Nucleus accumbens (tissue), 56 donors: ENCODE measurements at regions not wholly inside any gene's neighbourhood (a gene's known extent, or its start where the extent isn't known, plus 50 kb on each side); places are given as distances from the start of the nearest gene placed in this dataset.

Experiments used
- DNase-seq, 56 donors: peaks; one replicate each; lab custom pipeline; 2025; lab: John Stamatoyannopoulos, UW

- no peak for DNase-seq
These were observed 955.8 kb upstream of the LRRTM1 start for GRCh38 chr2:81260320-81260719.

GRCh38 chr2:81250270-81250669 lies 945.7 kb upstream of the LRRTM1 start:
- DNase-seq = no peak

- no peak for DNase-seq
These were observed 944.6 kb upstream of the LRRTM1 start for GRCh38 chr2:81249152-81249551.

- DNase-seq = no peak
These were observed 943.1 kb upstream of the LRRTM1 start for GRCh38 chr2:81247648-81248047.

GRCh38 chr2:81242501-81242900 lies 937.9 kb upstream of the LRRTM1 start:
- DNase-seq = no peak

- no peak for DNase-seq
These were observed 933.9 kb upstream of the LRRTM1 start for GRCh38 chr2:81238462-81238861.

GRCh38 chr2:81235601-81236000 lies 931.0 kb upstream of the LRRTM1 start:
- no peak for DNase-seq

- DNase-seq = no peak
These were observed 930.2 kb upstream of the LRRTM1 start for GRCh38 chr2:81234711-81235110.

GRCh38 chr2:81225756-81226155 lies 921.2 kb upstream of the LRRTM1 start:
- no peak for DNase-seq

- no peak for DNase-seq
These were observed 909.0 kb upstream of the LRRTM1 start for GRCh38 chr2:81213598-81213997.

GRCh38 chr2:81206216-81206615 lies 901.7 kb upstream of the LRRTM1 start:
- no peak for DNase-seq

- no peak for DNase-seq
These were observed 892.5 kb upstream of the LRRTM1 start for GRCh38 chr2:81196933-81197628.

GRCh38 chr2:81196383-81196851 lies 891.9 kb upstream of the LRRTM1 start:
- no peak for DNase-seq

GRCh38 chr2:81195774-81196382 lies 891.3 kb upstream of the LRRTM1 start:
- DNase-seq = no peak

- no peak for DNase-seq
These were observed 890.6 kb upstream of the LRRTM1 start for GRCh38 chr2:81195017-81195773.

- no peak for DNase-seq
These were observed 890.0 kb upstream of the LRRTM1 start for GRCh38 chr2:81194581-81194980.

- no peak for DNase-seq
These were observed 889.6 kb upstream of the LRRTM1 start for GRCh38 chr2:81194176-81194575.

- no peak for DNase-seq
These were observed 877.3 kb upstream of the LRRTM1 start for GRCh38 chr2:81181845-81182244.

GRCh38 chr2:81171447-81171846 lies 866.9 kb upstream of the LRRTM1 start:
- DNase-seq = no peak

GRCh38 chr2:81163583-81163982 lies 859.0 kb upstream of the LRRTM1 start:
- DNase-seq = no peak

GRCh38 chr2:81158505-81158904 lies 854.0 kb upstream of the LRRTM1 start:
- DNase-seq = no peak

- no peak for DNase-seq
These were observed 843.8 kb upstream of the LRRTM1 start for GRCh38 chr2:81148323-81148722.
